ENCODE measurements at regions not wholly inside any gene's neighbourhood (a gene's known extent, or its start where the extent isn't known, plus 50 kb on each side); places are given as distances from the start of the nearest gene placed in this dataset.
A peak's percentile ranks its signal among the peaks of the same experiment; 100 is the strongest.

DNA sequence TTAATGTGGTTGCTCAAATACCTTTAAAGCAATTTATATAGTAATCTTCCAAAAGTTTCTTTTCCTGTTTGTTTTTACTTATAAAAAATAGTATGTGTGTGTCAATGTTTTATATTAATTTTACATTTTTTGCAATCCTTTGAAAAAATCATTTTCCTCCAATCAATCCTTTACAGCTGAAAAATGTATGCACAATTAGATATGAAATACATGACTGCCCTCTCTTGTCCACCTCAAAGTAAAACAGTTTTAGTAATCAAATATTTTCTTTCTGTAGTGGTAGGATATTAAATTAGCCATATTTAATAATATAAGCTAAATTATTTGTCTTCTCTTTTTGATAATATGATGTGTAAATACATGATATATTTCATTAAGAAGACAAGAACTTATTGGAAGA, 269.9 kb downstream of the ADAMTS20 start:
- TF ChIP-seq, protein P1, sequence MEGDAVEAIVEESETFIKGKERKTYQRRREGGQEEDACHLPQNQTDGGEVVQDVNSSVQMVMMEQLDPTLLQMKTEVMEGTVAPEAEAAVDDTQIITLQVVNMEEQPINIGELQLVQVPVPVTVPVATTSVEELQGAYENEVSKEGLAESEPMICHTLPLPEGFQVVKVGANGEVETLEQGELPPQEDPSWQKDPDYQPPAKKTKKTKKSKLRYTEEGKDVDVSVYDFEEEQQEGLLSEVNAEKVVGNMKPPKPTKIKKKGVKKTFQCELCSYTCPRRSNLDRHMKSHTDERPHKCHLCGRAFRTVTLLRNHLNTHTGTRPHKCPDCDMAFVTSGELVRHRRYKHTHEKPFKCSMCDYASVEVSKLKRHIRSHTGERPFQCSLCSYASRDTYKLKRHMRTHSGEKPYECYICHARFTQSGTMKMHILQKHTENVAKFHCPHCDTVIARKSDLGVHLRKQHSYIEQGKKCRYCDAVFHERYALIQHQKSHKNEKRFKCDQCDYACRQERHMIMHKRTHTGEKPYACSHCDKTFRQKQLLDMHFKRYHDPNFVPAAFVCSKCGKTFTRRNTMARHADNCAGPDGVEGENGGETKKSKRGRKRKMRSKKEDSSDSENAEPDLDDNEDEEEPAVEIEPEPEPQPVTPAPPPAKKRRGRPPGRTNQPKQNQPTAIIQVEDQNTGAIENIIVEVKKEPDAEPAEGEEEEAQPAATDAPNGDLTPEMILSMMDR (IDR thresholded peaks at IDR 0.05), result peak in 2 of 5 experiments; percentile 16 to 19
- no peak for TF ChIP-seq POLR2A (IDR thresholded peaks at IDR 0.05)

All from tibial nerve (tissue), 3 donors.